Pons (tissue), 1 donor: ENCODE measurements at regions not wholly inside any gene's neighbourhood (a gene's known extent, or its start where the extent isn't known, plus 50 kb on each side); places are given as distances from the start of the nearest gene placed in this dataset.

Source experiments
- DNase-seq: peaks from one replicate; pipeline ENCODE4 v3.0.0-alpha.2; 2016; ENCODE audit warnings: low spot score

- DNase-seq, result peak; percentile 50
Observed at GRCh38 chr5:88396751-88397281, 128.2 kb upstream of the TMEM161B start.

DNA sequence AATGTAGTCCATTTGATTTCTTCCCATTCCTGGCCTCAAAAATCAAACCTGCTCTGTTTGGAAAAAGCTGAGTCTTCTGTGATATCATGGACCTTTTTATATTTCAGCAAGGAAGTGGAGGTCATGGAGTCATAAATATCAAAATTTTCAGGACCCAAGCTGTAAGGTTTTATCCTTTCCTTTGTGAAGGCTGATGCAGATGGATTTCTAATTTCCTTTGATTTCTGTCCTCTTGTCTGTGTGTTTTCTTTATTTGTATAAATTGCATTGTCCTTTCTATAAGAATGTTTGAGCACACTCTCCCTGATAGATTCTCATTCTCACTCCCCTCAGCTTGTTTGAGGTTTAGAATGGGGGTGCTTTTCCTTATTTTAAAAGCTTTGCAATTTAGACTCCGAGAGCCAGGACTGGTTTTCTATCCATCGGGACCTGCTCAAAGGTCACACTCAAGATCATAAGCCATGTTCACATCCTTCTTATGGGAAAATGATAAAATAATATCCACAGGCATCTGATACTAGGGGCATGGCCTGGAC lies 127.4 kb upstream of the TMEM161B start:
- peak; percentile 53 for DNase-seq

DNA sequence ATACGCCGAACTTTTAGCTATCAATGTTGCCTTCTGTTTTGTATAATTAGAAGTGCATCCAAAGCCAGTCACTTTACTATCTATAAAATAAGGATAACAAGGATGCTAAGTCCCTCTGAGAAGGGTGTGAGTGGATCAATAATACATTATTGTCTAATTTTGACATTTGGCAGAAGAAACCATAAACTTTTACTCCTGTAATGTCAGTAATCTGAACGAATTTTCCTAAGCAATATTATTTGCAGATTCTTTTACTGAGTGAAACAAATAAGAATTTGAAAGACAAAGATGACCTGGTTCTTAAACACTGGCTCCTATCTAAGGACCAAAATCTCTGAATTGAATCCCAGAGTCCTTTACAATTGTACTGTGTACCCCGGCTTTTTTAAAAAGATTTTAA lies 126.6 kb upstream of the TMEM161B start:
- no peak for DNase-seq

GRCh38 chr5:88394536-88395175 lies 126.0 kb upstream of the TMEM161B start:
- peak; percentile 83 for DNase-seq

DNA sequence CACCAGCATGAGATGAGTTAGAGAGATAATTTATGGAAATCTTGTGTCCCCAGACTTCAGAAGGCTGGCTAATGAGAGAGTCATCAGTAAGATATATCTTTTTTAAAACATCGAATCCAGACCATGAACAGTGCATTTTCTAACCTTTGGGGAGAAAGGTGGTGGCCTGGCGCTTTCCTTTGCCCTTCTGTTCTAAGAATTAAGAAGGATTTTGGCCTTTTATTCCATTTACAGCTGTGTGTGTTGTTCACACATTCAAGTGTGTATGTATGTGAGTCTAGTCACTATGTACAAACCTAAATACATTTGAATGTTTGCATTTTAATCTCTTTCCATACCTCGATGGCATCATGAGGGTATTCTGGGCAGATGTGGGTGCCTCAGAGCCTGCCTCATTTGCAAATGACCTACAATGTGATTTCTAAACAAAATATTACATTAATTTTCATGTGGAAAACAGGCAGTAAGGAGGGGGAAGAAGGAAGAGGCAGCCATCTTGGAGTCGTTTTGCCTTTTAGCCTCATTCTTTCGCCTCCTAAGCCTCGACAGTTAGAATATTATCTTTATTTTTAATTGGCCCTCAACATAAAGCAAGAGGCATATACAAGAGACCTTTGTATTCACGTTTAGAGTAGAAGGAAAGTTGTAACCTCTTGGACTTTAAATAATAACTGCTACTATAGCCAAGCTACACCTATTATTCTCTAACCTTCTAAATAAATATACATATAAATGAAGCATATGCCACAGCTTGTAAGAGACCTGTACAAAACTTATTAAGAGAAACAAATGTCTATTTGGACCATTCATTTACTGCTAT lies 125.3 kb upstream of the TMEM161B start:
- peak; percentile 67 for DNase-seq

GRCh38 chr5:88393042-88393441 lies 124.4 kb upstream of the TMEM161B start:
- peak; percentile 46 for DNase-seq

- peak; percentile 35 for DNase-seq
Observed at GRCh38 chr5:88391991-88392390, 123.3 kb upstream of the TMEM161B start.

DNA sequence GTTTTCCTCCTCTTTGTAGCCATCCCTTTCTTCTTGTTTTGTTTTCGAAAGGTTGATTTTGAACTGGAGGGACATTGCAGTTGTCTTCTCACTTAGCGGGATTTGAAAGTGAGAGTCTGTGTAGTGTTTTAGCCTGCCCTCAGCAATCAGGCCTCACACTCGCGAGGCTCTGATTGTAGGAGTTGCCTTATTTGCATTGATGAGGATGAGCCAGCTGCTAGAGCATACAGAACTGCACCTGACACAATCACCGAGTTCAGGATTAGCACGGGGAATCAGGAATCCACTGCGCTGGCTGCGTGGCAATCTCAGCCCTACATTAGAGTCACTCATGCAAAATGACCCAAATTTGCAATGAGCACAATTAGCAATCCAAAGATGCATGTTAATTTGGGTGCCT lies 122.5 kb upstream of the TMEM161B start:
- peak; percentile 71 for DNase-seq

DNA sequence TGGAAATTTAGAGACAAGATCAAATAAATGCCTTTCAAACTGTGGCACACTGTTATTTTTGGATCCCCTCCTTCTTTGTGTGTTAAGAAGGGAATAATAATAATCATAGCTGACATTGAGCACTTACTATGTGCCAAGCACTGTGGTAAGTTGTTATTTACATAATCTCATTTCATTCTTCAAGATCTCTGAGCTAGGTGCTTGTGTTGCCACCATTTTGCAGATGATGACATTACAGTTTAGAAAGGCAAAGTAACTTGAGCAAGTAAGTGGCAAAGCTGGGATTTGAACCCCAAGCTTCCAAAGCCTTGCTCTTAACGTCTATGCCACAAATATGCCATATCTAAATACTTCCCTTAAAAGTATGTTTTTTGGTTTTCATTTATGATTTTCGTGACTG lies 121.8 kb upstream of the TMEM161B start:
- peak; percentile 45 for DNase-seq

GRCh38 chr5:88390096-88390441 lies 121.4 kb upstream of the TMEM161B start:
- peak; percentile 75 for DNase-seq

DNA sequence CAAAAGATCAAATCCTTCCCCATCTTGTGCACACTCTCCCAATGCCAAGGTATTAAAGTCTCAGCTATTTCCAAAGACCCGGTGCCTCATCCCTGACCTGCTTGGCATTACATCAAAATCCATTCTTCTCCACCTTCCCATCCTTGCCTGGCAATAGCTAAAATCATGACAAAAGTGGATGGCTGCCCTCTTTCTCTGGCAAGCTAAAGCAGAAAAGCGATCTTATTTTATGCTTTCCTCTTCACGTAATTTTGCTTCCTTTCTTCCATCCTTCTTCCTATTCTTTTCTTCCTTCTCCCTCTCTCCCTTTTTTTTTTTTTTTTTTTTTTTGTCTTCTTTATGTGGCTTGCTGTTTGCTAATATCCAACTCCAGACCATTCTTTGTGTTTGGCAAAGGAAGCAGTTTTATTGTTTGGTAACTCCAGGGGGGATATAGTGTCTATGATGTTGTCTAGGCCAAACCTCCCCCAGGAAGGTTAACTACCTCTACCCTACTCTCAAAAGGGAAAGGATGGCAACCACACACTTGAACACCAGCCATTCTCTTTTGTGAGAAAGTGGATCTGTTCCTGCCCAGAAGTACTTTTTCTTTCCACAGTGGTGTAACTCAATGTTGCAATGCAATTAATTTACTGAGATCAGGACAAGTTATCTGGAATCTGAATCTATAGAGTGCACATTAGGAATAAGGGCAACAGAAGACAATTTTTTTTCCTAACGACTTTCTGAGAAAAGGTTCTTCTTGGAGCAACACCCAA lies 120.9 kb upstream of the TMEM161B start:
- DNase-seq, result peak; percentile 45

- DNase-seq, result peak; percentile 59
Observed at GRCh38 chr5:88388476-88389337, 120.1 kb upstream of the TMEM161B start.

DNA sequence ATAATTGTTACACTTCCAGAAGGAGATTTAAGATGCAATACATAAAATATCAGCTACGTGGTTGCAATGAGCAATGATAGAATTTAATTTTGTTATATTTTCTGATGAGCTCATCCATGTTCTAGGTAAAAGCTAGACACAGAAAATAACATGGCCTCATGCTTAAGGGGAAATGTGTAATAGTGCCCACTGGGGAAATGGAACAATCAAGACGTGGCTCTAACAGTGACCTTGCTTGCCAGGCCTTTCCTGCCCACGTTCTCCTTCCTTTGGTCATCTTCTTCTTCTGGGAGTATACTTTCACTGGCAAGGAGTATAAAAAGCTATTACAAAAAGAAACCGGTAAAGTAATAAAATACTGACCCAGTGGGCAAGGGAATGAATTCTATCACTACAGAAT lies 116.2 kb upstream of the TMEM161B start:
- DNase-seq, result no peak

DNA sequence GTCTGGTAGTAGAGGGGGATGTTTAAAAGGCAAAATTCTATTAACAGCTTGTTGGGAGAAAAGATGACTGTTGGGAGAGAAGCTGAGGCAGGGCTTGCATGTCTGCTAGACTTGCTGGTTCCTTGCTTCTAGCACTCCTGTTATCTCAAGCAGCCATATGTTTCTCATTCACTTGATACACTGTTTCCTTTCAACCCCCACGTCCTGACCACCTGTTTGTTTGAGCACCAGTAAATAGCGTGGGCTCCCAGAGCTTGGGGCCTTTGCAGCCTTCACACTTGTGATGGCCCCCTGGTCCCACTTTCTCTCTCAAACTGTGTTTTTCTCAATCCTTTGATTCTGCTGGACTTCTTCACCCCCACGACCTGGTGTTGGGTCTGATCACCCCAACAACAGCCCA lies 111.7 kb upstream of the TMEM161B start:
- no peak for DNase-seq

- DNase-seq, result no peak
Observed at GRCh38 chr5:88377705-88378656, 109.3 kb upstream of the TMEM161B start.

GRCh38 chr5:88377240-88377639 lies 108.6 kb upstream of the TMEM161B start:
- no peak for DNase-seq

DNA sequence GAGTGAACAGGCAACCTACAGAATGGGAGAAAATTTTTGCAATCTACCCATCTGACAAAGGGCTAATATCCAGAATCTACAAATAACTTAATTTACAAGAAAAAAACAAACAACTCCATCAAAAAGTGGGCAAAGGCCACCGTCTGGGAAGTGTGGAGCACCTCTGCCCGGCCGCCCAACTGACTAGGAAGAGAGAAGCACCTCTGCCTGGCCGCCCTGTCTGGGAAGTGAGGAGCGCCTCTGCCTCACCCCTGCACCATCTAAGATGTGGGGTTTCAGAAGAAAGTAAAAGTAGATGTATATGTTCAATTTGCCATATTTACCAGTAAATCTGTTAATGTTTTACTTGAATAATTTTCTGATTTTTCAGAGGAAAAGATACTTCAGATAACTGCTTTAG lies 108.1 kb upstream of the TMEM161B start:
- no peak for DNase-seq

GRCh38 chr5:88374391-88374790 lies 105.7 kb upstream of the TMEM161B start:
- DNase-seq, result no peak

GRCh38 chr5:88370824-88371223 lies 102.2 kb upstream of the TMEM161B start:
- DNase-seq, result no peak

- DNase-seq, result no peak
Observed at GRCh38 chr5:88368201-88368600, 99.6 kb upstream of the TMEM161B start.
